ENCODE measurements at regions not wholly inside any gene's neighbourhood (a gene's known extent, or its start where the extent isn't known, plus 50 kb on each side); places are given as distances from the start of the nearest gene placed in this dataset.

DNA sequence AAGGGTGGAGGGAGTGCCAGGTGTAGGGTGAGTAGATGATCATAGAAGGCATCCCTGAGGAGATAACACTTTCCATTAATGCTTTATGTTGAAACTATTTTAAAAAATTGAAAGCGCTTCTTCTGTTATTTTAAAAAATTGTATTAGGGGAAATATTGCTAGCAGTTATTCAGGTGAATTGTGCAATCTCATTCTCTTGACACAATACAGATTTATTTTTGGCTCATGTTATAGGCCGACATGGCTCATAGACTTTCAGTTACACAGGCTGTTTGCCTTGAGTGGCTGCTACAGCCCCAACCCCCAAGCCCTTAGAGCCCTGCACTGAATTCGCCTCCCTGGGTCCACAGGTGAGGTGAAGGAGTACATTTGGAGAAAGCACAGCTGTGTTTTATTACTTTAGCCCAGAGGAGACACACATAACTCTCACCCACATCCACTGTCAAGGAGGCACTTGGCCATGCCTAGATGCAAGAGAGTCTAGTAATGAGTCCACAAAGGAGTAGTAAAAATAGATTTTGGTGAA is 228.2 kb downstream of the RFPL4B start:
- no peaks in the 10 kb centered on the region for H3K27me3 ChIP-seq (ENCODE audit: insufficient read depth, low read depth, severe bottlenecking)
- no peaks in the 10 kb centered on the region for H3K36me3 ChIP-seq
- no peak for DNase-seq

DNA sequence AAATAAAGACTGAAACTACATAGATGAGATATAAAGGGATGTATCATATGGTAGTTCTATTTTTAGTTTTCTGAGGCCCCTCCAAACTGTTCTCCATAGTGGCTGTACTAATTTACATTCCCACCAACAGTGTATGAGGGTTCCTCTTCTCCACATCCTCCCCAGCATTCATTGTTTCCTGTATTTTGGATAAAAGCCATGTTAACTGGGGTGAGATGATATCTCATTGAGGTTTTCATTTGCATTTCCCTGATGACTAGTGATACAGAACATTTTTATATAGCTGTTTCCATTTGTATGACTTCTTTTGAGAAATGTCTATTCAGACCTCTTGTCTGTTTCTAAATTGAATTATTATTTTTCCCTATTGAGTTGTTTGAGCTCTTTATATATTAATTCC is 229.3 kb downstream of the RFPL4B start:
- no peak overlapping the region for H3K4me3 ChIP-seq (ENCODE audit: low read depth, low read length)
- no peak for DNase-seq

More for the DNA sequence above, 228.2 kb downstream of the RFPL4B start:
- no peak overlapping the region for H3K27ac ChIP-seq
- no peaks in the 10 kb centered on the region for H3K9me3 ChIP-seq (ENCODE audit: severe bottlenecking)
- H3K4me3 ChIP-seq (ENCODE audit: low read depth, low read length) = no peak overlapping the region
- TF ChIP-seq, protein P1, sequence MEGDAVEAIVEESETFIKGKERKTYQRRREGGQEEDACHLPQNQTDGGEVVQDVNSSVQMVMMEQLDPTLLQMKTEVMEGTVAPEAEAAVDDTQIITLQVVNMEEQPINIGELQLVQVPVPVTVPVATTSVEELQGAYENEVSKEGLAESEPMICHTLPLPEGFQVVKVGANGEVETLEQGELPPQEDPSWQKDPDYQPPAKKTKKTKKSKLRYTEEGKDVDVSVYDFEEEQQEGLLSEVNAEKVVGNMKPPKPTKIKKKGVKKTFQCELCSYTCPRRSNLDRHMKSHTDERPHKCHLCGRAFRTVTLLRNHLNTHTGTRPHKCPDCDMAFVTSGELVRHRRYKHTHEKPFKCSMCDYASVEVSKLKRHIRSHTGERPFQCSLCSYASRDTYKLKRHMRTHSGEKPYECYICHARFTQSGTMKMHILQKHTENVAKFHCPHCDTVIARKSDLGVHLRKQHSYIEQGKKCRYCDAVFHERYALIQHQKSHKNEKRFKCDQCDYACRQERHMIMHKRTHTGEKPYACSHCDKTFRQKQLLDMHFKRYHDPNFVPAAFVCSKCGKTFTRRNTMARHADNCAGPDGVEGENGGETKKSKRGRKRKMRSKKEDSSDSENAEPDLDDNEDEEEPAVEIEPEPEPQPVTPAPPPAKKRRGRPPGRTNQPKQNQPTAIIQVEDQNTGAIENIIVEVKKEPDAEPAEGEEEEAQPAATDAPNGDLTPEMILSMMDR (IDR thresholded peaks at IDR 0.05; ENCODE audit: low read depth, low read length) = no peak

GRCh38 chr6:112579601-112580000 is 232.5 kb downstream of the RFPL4B start:
- Histone ChIP-seq H3K36me3 (no peaks in the 10 kb centered on the region), H3K9me3 (ENCODE audit: severe bottlenecking) (no peaks in the 10 kb centered on the region), H3K4me3 (ENCODE audit: low read depth, low read length) (no peak overlapping the region), H3K27ac (no peak overlapping the region), H3K27me3 (ENCODE audit: insufficient read depth, low read depth, severe bottlenecking) (no peaks in the 10 kb centered on the region)
- TF ChIP-seq, protein P1 (IDR thresholded peaks at IDR 0.05; ENCODE audit: low read depth, low read length) = no peak
- no peak for DNase-seq

More for the DNA sequence above, 229.3 kb downstream of the RFPL4B start:
- Histone ChIP-seq H3K27ac (no peak overlapping the region), H3K27me3 (ENCODE audit: insufficient read depth, low read depth, severe bottlenecking) (no peaks in the 10 kb centered on the region), H3K36me3 (no peaks in the 10 kb centered on the region), H3K9me3 (ENCODE audit: severe bottlenecking) (no peaks in the 10 kb centered on the region)
- TF ChIP-seq, protein P1 (IDR thresholded peaks at IDR 0.05; ENCODE audit: low read depth, low read length) = no peak

GRCh38 chr6:112581015-112581414 is 233.9 kb downstream of the RFPL4B start:
- Histone ChIP-seq H3K27me3 (ENCODE audit: insufficient read depth, low read depth, severe bottlenecking) (no peaks in the 10 kb centered on the region), H3K27ac (no peak overlapping the region), H3K9me3 (ENCODE audit: severe bottlenecking) (no peaks in the 10 kb centered on the region), H3K36me3 (no peaks in the 10 kb centered on the region), H3K4me3 (ENCODE audit: low read depth, low read length) (no peak overlapping the region)
- TF ChIP-seq, protein P1 (IDR thresholded peaks at IDR 0.05; ENCODE audit: low read depth, low read length) = no peak
- DNase-seq = no peak

DNA sequence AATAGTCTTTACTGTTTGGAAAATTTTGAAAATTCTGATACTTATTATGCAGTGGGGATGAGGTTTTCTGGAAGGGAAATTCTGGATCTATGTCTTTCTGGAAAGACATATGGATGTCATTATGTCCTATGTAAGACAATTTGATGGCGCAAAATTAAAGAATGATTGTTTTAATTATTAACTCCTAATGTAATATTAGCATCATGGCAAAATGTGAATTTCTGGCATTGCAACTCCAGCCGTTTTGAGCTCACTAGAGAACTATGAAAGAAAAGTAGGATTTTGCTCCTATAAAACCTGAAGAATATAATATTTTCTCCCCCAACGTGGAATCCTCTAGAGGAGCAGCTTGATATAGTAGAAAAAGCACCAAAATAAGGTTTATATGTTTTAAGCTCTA is 243.2 kb downstream of the RFPL4B start:
- TF ChIP-seq, protein P1 (IDR thresholded peaks at IDR 0.05; ENCODE audit: low read depth, low read length) = no peak
- DNase-seq = no peak
- Histone ChIP-seq H3K9me3 (ENCODE audit: severe bottlenecking) (peaks cover 7% of the 10 kb centered on the region), H3K4me3 (ENCODE audit: low read depth, low read length) (no peak overlapping the region), H3K36me3 (no peaks in the 10 kb centered on the region), H3K27ac (no peak overlapping the region), H3K27me3 (ENCODE audit: insufficient read depth, low read depth, severe bottlenecking) (peaks cover 5% of the 10 kb centered on the region)

DNA sequence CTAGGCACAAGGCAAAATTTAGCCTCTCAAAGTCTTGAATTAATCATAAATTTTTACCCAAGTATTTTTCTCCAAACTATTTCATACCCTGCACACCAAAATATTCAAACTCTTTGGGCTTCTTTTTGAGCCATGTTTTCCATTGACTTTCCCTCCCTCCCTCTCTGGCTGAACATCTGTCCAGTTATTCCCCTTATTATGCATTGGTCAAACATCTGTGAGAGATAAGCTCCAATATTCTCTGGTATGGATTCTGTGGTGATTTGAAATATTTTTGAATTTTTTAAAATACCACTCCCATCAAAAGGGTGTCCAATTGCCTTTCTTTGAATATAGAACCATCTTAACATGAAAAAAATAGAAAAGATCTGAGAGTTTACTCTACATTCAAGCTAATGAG is 244.2 kb downstream of the RFPL4B start:
- H3K36me3 ChIP-seq = no peaks in the 10 kb centered on the region
- no peak for DNase-seq
- peaks cover 7% of the 10 kb centered on the region for H3K9me3 ChIP-seq (ENCODE audit: severe bottlenecking)
- no peak overlapping the region for H3K27ac ChIP-seq
- no peak overlapping the region for H3K4me3 ChIP-seq (ENCODE audit: low read depth, low read length)
- TF ChIP-seq, protein P1 (IDR thresholded peaks at IDR 0.05; ENCODE audit: low read depth, low read length) = no peak
- H3K27me3 ChIP-seq (ENCODE audit: insufficient read depth, low read depth, severe bottlenecking) = peaks cover 12% of the 10 kb centered on the region

Data from WERI-Rb-1 (cell line).